ENCODE measurements at regions not wholly inside any gene's neighbourhood (a gene's known extent, or its start where the extent isn't known, plus 50 kb on each side); places are given as distances from the start of the nearest gene placed in this dataset.

- no peak for DNase-seq (ENCODE audit: low read depth, low spot score)
- H3K27me3 ChIP-seq (ENCODE audit: control insufficient read depth, insufficient read depth, low read length), result no peaks in the 10 kb centered on the region
- no peak for TF ChIP-seq CTCF (IDR thresholded peaks at IDR 0.05; ENCODE audit: low read depth, low read length)
- no peak overlapping the region for H3K27ac ChIP-seq (ENCODE audit: low read depth, low read length)
- CTCF ChIA-PET, result no interaction called here
- no peak overlapping the region for H3K4me3 ChIP-seq (ENCODE audit: low read depth, low read length)
- POLR2A ChIA-PET, result no interaction called here
- no peaks in the 10 kb centered on the region for H3K9me3 ChIP-seq (ENCODE audit: control insufficient read depth, insufficient read depth, low read length)
These were observed 71.0 kb downstream of the COQ2 start for GRCh38 chr4:83213640-83214039.

GRCh38 chr4:83212041-83212851 lies 72.4 kb downstream of the COQ2 start:
- ChIA-PET POLR2A (no interaction called here), CTCF (interaction anchor here (0.8 kb wide), 1 partner anchor 102 kb away, joined by 3 read pairs; no protein-coding TSS in a partner anchor)
- Histone ChIP-seq H3K27ac (ENCODE audit: low read depth, low read length) (no peak overlapping the region), H3K27me3 (ENCODE audit: control insufficient read depth, insufficient read depth, low read length) (no peaks in the 10 kb centered on the region), H3K4me3 (ENCODE audit: low read depth, low read length) (no peak overlapping the region), H3K9me3 (ENCODE audit: control insufficient read depth, insufficient read depth, low read length) (peaks cover 5% of the 10 kb centered on the region; the same call in 1 of the 2 replicates)
- TF ChIP-seq CTCF (IDR thresholded peaks at IDR 0.05; ENCODE audit: low read depth, low read length), result no peak
- DNase-seq (ENCODE audit: low read depth, low spot score), result no peak

- peaks cover 5% of the 10 kb centered on the region; the same call in 1 of the 2 replicates for H3K9me3 ChIP-seq (ENCODE audit: control insufficient read depth, insufficient read depth, low read length)
- H3K27me3 ChIP-seq (ENCODE audit: control insufficient read depth, insufficient read depth, low read length), result peaks cover 6% of the 10 kb centered on the region
- no peak overlapping the region for H3K27ac ChIP-seq (ENCODE audit: low read depth, low read length)
- CTCF ChIA-PET, result interaction anchor here (1.7 to 2.0 kb wide), 3 partner anchors 42 to 99 kb away, joined by 3 to 7 read pairs (median 6); no protein-coding TSS in a partner anchor
- POLR2A ChIA-PET, result no interaction called here
- no peak for TF ChIP-seq CTCF (IDR thresholded peaks at IDR 0.05; ENCODE audit: low read depth, low read length)
- H3K4me3 ChIP-seq (ENCODE audit: low read depth, low read length), result no peak overlapping the region
- DNase-seq (ENCODE audit: low read depth, low spot score), result no peak
These were observed 75.2 kb downstream of the COQ2 start for GRCh38 chr4:83209419-83209818.

- no peak for TF ChIP-seq CTCF (IDR thresholded peaks at IDR 0.05; ENCODE audit: low read depth, low read length)
- Histone ChIP-seq H3K4me3 (ENCODE audit: low read depth, low read length) (no peak overlapping the region), H3K27me3 (ENCODE audit: control insufficient read depth, insufficient read depth, low read length) (peaks cover 6% of the 10 kb centered on the region), H3K9me3 (ENCODE audit: control insufficient read depth, insufficient read depth, low read length) (peaks cover 5% of the 10 kb centered on the region; the same call in 1 of the 2 replicates), H3K27ac (ENCODE audit: low read depth, low read length) (no peak overlapping the region)
- POLR2A ChIA-PET, result interaction anchor here (0.5 kb wide), 1 partner anchor 52 kb away, joined by 4 read pairs; no protein-coding TSS in a partner anchor
- CTCF ChIA-PET, result interaction anchor here (1.7 to 2.0 kb wide), 3 partner anchors 43 to 98 kb away, joined by 3 to 7 read pairs (median 6); no protein-coding TSS in a partner anchor
- DNase-seq (ENCODE audit: low read depth, low spot score), result no peak
These were observed 75.9 kb downstream of the COQ2 start for GRCh38 chr4:83208371-83209365.
